Mesenchymal stem cell (in vitro differentiated cells and primary cell): ENCODE measurements at regions not wholly inside any gene's neighbourhood (a gene's known extent, or its start where the extent isn't known, plus 50 kb on each side); places are given as distances from the start of the nearest gene placed in this dataset.
"Not testable (repeated sequence)": the region's sequence is repeated elsewhere in the genome, so short reads cannot be mapped to it uniquely, and the experiment has no call there.

ENCODE experiments used
- DNase-seq: peaks from one replicate; pipeline ENCODE4 v3.0.0-alpha.2; 2013
- H2AFZ ChIP-seq: one replicate; pipeline ENCODE4 v1.6.1; 2013; ENCODE audit warnings: low read depth, mild to moderate bottlenecking, control low read depth, inconsistent platforms, low read length, moderate library complexity
- H2AK5ac ChIP-seq: 2 replicates; pipeline ENCODE4 v1.6.1; 2013; ENCODE audit warnings: low read length, moderate library complexity, mild to moderate bottlenecking, inconsistent platforms; ENCODE audit not compliant: severe bottlenecking
- H2BK120ac ChIP-seq: one replicate; pipeline ENCODE4 v1.6.1; 2013; ENCODE audit warnings: low read depth, mild to moderate bottlenecking, inconsistent platforms, low read length, moderate library complexity
- H2BK12ac ChIP-seq, 2 experiments: one replicate each; pipeline ENCODE4 v1.6.1; 2013; ENCODE audit warnings: inconsistent platforms in 2 of 2, low read length in 2 of 2, mild to moderate bottlenecking in 2 of 2, moderate library complexity in 2 of 2, control low read depth in 1 of 2
- H2BK15ac ChIP-seq: one replicate; pipeline ENCODE4 v1.6.1; 2013; ENCODE audit warnings: mild to moderate bottlenecking, low read depth, inconsistent platforms; ENCODE audit not compliant: poor library complexity, severe bottlenecking
- H2BK5ac ChIP-seq: 2 replicates; pipeline ENCODE4 v1.6.1; 2013; ENCODE audit warnings: low read depth, mild to moderate bottlenecking, low read length, control low read depth, inconsistent platforms; ENCODE audit not compliant: poor library complexity, severe bottlenecking
- H3K14ac ChIP-seq, 2 experiments: one replicate each; pipeline ENCODE4 v1.6.1; 2013; ENCODE audit warnings: inconsistent platforms in 2 of 2, low read length in 2 of 2, control low read depth in 1 of 2, mild to moderate bottlenecking in 1 of 2, moderate library complexity in 1 of 2
- H3K18ac ChIP-seq, 2 experiments: one replicate each; pipeline ENCODE4 v1.6.1; 2013; ENCODE audit warnings: inconsistent platforms in 2 of 2, low read length in 2 of 2, control low read depth in 1 of 2, low read depth in 1 of 2, mild to moderate bottlenecking in 1 of 2
- H3K23ac ChIP-seq, 2 experiments: one replicate each; pipeline ENCODE4 v1.6.1; 2013; ENCODE audit warnings: inconsistent platforms in 2 of 2, low read length in 2 of 2, mild to moderate bottlenecking in 2 of 2, moderate library complexity in 2 of 2, control low read depth in 1 of 2
- H3K27ac ChIP-seq: 2 replicates; pipeline ENCODE4 v1.5.1; 2013; ENCODE audit warnings: mild to moderate bottlenecking, moderate library complexity, low read length, control low read depth, inconsistent platforms; ENCODE audit not compliant: poor library complexity, severe bottlenecking
- H3K27me3 ChIP-seq, 2 experiments: 2 replicates each; pipeline versions ENCODE4 v1.6.1 to v1.7.0; 2013; ENCODE audit warnings: low read length in 2 of 2, mild to moderate bottlenecking in 2 of 2, moderate library complexity in 2 of 2, control low read depth in 1 of 2, inconsistent platforms in 1 of 2; ENCODE audit not compliant: control insufficient read depth in 1 of 2, insufficient read depth in 1 of 2
- H3K36me3 ChIP-seq, 2 experiments: 2 replicates each; pipeline versions ENCODE4 v1.6.1 to v1.7.0; 2013; ENCODE audit warnings: low read length in 2 of 2, control low read depth in 1 of 2, inconsistent platforms in 1 of 2, low read depth in 1 of 2, mild to moderate bottlenecking in 1 of 2; ENCODE audit not compliant: insufficient read depth in 2 of 2, control insufficient read depth in 1 of 2
- H3K4ac ChIP-seq, 2 experiments: one replicate each; pipeline ENCODE4 v1.6.1; 2013; ENCODE audit warnings: inconsistent platforms in 2 of 2, low read length in 2 of 2, mild to moderate bottlenecking in 2 of 2, moderate library complexity in 2 of 2, control low read depth in 1 of 2, low read depth in 1 of 2
- H3K4me1 ChIP-seq: 2 replicates; pipeline ENCODE4 v1.6.1; 2013; ENCODE audit warnings: low read depth, low read length, control low read depth; ENCODE audit not compliant: control insufficient read depth, insufficient read depth
- H3K4me2 ChIP-seq: 2 replicates; pipeline ENCODE4 v1.6.1; 2013; ENCODE audit warnings: low read length, mild to moderate bottlenecking, inconsistent platforms; ENCODE audit not compliant: poor library complexity, severe bottlenecking
- H3K4me3 ChIP-seq, 2 experiments: 2 replicates each; pipeline versions ENCODE4 v1.5.1 to v1.7.0; 2013; ENCODE audit warnings: low read length in 2 of 2, mild to moderate bottlenecking in 2 of 2, control low read depth in 1 of 2, low read depth in 1 of 2; ENCODE audit not compliant: insufficient read depth in 1 of 2
- H3K79me1 ChIP-seq: replicated peaks from 2 replicates; pipeline ENCODE4 v1.6.1; 2013; ENCODE audit warnings: mild to moderate bottlenecking, control low read depth, low read length, inconsistent platforms; ENCODE audit not compliant: poor library complexity, severe bottlenecking
- H3K9ac ChIP-seq: 2 replicates; pipeline ENCODE4 v1.7.0; 2013; ENCODE audit warnings: mild to moderate bottlenecking, low read length, moderate library complexity
- H3K9me3 ChIP-seq: 2 replicates; pipeline ENCODE4 v1.7.0; 2013; ENCODE audit warnings: mild to moderate bottlenecking, low read length; ENCODE audit not compliant: control insufficient read depth
- H4K8ac ChIP-seq: one replicate; pipeline ENCODE4 v1.6.1; 2013; ENCODE audit warnings: inconsistent platforms, mild to moderate bottlenecking, low read length, moderate library complexity
- H4K91ac ChIP-seq: one replicate; pipeline ENCODE4 v1.6.1; 2013; ENCODE audit warnings: mild to moderate bottlenecking, low read length, inconsistent platforms
- WGBS: methylation state at CpG from one replicate; pipeline ENCODE4 v1.1.7; 2013; ENCODE audit warnings: mixed read lengths; 5-methylcytosine and 5-hydroxymethylcytosine counted together

GRCh38 chr2:91768301-91768700 is 3076.8 kb downstream of the RPIA start:
- not testable (repeated sequence) for H3K27me3 ChIP-seq, DNase-seq
- WGBS, result 71% methylated on average over 2 of the region's 3 CpGs

GRCh38 chr2:91768997-91769396 is 3077.5 kb downstream of the RPIA start:
- not testable (repeated sequence) for H2AK5ac ChIP-seq, H3K23ac ChIP-seq, H4K91ac ChIP-seq, H3K27ac ChIP-seq, H2AFZ ChIP-seq, H3K9me3 ChIP-seq, H3K4me3 ChIP-seq, H3K27me3 ChIP-seq, H3K9ac ChIP-seq, H2BK5ac ChIP-seq, H2BK15ac ChIP-seq, H3K4ac ChIP-seq, DNase-seq, H3K18ac ChIP-seq, H3K4me1 ChIP-seq, H3K4me2 ChIP-seq, H4K8ac ChIP-seq, H3K36me3 ChIP-seq, H3K14ac ChIP-seq, H2BK12ac ChIP-seq, H2BK120ac ChIP-seq, H3K79me1 ChIP-seq
- 87% methylated on average over 8 of the region's 9 CpGs for WGBS

More at GRCh38 chr2:91768301-91768700, 3076.8 kb downstream of the RPIA start:
- H3K9me3 ChIP-seq, H2BK15ac ChIP-seq, H4K91ac ChIP-seq, H2BK12ac ChIP-seq, H3K79me1 ChIP-seq, H3K27ac ChIP-seq, H3K23ac ChIP-seq, H2BK120ac ChIP-seq, H3K4me1 ChIP-seq, H2BK5ac ChIP-seq, H3K4me3 ChIP-seq, H3K4ac ChIP-seq, H2AK5ac ChIP-seq, H4K8ac ChIP-seq, H3K14ac ChIP-seq, H3K4me2 ChIP-seq, H3K18ac ChIP-seq, H3K9ac ChIP-seq, H3K36me3 ChIP-seq, H2AFZ ChIP-seq: not testable (repeated sequence)

- not testable (repeated sequence) for H2BK15ac ChIP-seq, H3K4me1 ChIP-seq, DNase-seq, H3K14ac ChIP-seq, H2BK120ac ChIP-seq, H3K23ac ChIP-seq, H3K27ac ChIP-seq, H3K4me3 ChIP-seq, H3K27me3 ChIP-seq, H3K79me1 ChIP-seq, H4K8ac ChIP-seq, H2BK5ac ChIP-seq, H3K9me3 ChIP-seq, H3K36me3 ChIP-seq, H2AFZ ChIP-seq, H3K9ac ChIP-seq, H2AK5ac ChIP-seq, H2BK12ac ChIP-seq, H3K4ac ChIP-seq, H3K18ac ChIP-seq, H4K91ac ChIP-seq, H3K4me2 ChIP-seq
- 76% methylated on average over 4 of the region's 8 CpGs for WGBS
Observed at GRCh38 chr2:91770046-91770575, 3078.6 kb downstream of the RPIA start.

- H2BK5ac ChIP-seq, H3K14ac ChIP-seq, H3K9me3 ChIP-seq, H4K91ac ChIP-seq, H2AK5ac ChIP-seq, H3K79me1 ChIP-seq, H3K27me3 ChIP-seq, H3K9ac ChIP-seq, DNase-seq, H3K36me3 ChIP-seq, H3K4me2 ChIP-seq, H2BK12ac ChIP-seq, H3K23ac ChIP-seq, H2BK15ac ChIP-seq, H4K8ac ChIP-seq, H3K4me3 ChIP-seq, H2BK120ac ChIP-seq, H3K4ac ChIP-seq, H3K27ac ChIP-seq, H3K4me1 ChIP-seq, H2AFZ ChIP-seq, H3K18ac ChIP-seq: not testable (repeated sequence)
- WGBS, result no CpG with 5 or more reads among the region's 4 CpGs
Observed at GRCh38 chr2:91771604-91772003, 3080.1 kb downstream of the RPIA start.
